ENCODE measurements at regions not wholly inside any gene's neighbourhood (a gene's known extent, or its start where the extent isn't known, plus 50 kb on each side); places are given as distances from the start of the nearest gene placed in this dataset.

DNA sequence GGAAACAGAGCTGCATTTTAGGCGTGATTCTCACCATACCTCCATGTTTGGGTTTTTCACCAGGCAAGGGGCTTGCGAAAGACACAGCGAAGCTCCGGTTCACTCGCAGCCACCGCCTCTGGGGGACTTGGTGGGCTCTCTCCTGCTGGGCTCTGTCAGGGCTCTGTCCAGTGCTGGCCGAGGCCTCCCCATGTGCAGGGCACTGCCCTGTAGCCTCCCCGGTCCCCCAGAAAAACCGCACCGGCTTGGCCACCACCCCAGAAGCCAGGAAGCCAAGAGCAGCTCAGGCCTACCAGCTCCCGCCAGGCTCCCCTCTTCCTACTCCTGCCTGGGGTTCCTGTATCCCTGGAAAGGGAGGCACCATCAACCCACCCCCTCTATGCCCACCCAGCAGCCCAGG lies 151.5 kb downstream of the CTTN start:
- Histone ChIP-seq H3K9ac (ENCODE audit: low read depth in 1 of 2, low read length in 2 of 2) (no peak overlapping the region), H3K27me3 (ENCODE audit: control insufficient read depth in 4 of 4, insufficient read depth in 4 of 4, low read length in 3 of 4) (no peaks in the 10 kb centered on the region), H3K4me3 (ENCODE audit: low read depth in 1 of 3, low read length in 3 of 3) (no peak overlapping the region), H3K27ac (ENCODE audit: low read depth in 1 of 2, low read length in 2 of 2) (no peak overlapping the region), H3K36me3 (ENCODE audit: control insufficient read depth in 4 of 4, insufficient read depth in 3 of 4, low read depth in 1 of 4, low read length in 3 of 4) (no peaks in the 10 kb centered on the region), H3K9me3 (ENCODE audit: control insufficient read depth in 4 of 4, low read length in 3 of 4) (no peaks in the 10 kb centered on the region), H3K4me1 (ENCODE audit: control insufficient read depth in 4 of 4, insufficient read depth in 4 of 4, low read length in 3 of 4) (no peaks in the 10 kb centered on the region)
- TF ChIP-seq HNF4G (IDR thresholded peaks at IDR 0.05) (no peak), GABPA (IDR thresholded peaks at IDR 0.05 in 1 of 2, conservative IDR thresholded peaks at IDR 0.05 in 1 of 2) (no peak), FOXA2 (IDR thresholded peaks at IDR 0.05) (no peak)
- TF ChIP-seq, protein P1, sequence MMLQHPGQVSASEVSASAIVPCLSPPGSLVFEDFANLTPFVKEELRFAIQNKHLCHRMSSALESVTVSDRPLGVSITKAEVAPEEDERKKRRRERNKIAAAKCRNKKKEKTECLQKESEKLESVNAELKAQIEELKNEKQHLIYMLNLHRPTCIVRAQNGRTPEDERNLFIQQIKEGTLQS (IDR thresholded peaks at IDR 0.05): no peak
- 96% methylated on average over 11 of the region's 11 CpGs for WGBS
- no peak for DNase-seq (ENCODE audit: low spot score)

DNA sequence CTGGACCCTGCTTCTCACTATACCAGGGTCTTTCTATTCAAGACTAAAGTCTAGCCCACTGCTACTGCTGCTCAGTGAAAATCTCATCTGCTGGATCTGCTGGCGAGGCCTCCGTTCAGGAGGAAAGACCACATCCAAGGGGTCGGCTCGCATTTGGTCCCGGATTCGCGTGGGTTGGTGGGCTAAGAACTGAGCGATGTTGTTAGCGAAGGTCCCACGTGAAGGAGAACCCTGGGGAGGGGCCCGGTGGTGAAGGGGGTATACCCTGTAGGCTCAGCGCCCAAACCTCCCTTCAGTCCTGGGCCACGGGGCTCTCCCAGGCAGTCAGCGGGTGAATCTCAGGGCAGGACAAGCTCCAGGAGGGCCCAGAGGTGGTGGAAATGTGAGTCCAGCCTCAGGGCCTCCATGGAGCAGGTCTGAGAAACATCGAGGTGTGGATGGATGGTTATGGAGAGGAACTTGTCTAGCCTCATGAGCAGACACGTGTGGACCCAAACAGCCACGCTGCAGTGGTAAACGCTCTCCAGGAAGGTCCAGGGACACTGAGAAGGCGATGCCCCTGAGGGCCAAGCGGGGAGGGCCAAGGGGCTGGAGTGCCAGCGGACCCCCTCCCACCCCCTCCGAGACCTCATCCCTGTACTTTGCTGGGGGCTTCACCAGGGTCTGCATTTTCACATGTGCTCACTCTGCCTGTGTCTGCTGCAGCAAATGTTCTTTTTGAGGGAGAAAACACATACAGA lies 152.3 kb downstream of the CTTN start:
- Histone ChIP-seq H3K27ac (ENCODE audit: low read depth in 1 of 2, low read length in 2 of 2) (no peak overlapping the region), H3K9me3 (ENCODE audit: control insufficient read depth in 4 of 4, low read length in 3 of 4) (no peaks in the 10 kb centered on the region), H3K27me3 (ENCODE audit: control insufficient read depth in 4 of 4, insufficient read depth in 4 of 4, low read length in 3 of 4) (no peaks in the 10 kb centered on the region), H3K36me3 (ENCODE audit: control insufficient read depth in 4 of 4, insufficient read depth in 3 of 4, low read depth in 1 of 4, low read length in 3 of 4) (no peaks in the 10 kb centered on the region), H3K4me3 (ENCODE audit: low read depth in 1 of 3, low read length in 3 of 3) (no peak overlapping the region), H3K9ac (ENCODE audit: low read depth in 1 of 2, low read length in 2 of 2) (no peak overlapping the region), H3K4me1 (ENCODE audit: control insufficient read depth in 4 of 4, insufficient read depth in 4 of 4, low read length in 3 of 4) (no peaks in the 10 kb centered on the region)
- TF ChIP-seq NR2F2 (IDR thresholded peaks at IDR 0.05): no peak
- no peak for TF ChIP-seq RAD21 (IDR thresholded peaks at IDR 0.05)
- TF ChIP-seq JUND (IDR thresholded peaks at IDR 0.05): no peak
- TF ChIP-seq HNF4G (IDR thresholded peaks at IDR 0.05): no peak
- no peak for TF ChIP-seq TAF1 (conservative IDR thresholded peaks at IDR 0.05)
- TF ChIP-seq, protein P2, sequence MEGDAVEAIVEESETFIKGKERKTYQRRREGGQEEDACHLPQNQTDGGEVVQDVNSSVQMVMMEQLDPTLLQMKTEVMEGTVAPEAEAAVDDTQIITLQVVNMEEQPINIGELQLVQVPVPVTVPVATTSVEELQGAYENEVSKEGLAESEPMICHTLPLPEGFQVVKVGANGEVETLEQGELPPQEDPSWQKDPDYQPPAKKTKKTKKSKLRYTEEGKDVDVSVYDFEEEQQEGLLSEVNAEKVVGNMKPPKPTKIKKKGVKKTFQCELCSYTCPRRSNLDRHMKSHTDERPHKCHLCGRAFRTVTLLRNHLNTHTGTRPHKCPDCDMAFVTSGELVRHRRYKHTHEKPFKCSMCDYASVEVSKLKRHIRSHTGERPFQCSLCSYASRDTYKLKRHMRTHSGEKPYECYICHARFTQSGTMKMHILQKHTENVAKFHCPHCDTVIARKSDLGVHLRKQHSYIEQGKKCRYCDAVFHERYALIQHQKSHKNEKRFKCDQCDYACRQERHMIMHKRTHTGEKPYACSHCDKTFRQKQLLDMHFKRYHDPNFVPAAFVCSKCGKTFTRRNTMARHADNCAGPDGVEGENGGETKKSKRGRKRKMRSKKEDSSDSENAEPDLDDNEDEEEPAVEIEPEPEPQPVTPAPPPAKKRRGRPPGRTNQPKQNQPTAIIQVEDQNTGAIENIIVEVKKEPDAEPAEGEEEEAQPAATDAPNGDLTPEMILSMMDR (IDR thresholded peaks at IDR 0.05; ENCODE audit: low read depth, low read length, missing input control): no peak
- no peak for TF ChIP-seq SP1 (IDR thresholded peaks at IDR 0.05)
- no peak for TF ChIP-seq EGR1 (IDR thresholded peaks at IDR 0.05; ENCODE audit: low read depth in 2 of 2)
- TF ChIP-seq FOXA2 (IDR thresholded peaks at IDR 0.05): no peak
- TF ChIP-seq, protein P3, sequence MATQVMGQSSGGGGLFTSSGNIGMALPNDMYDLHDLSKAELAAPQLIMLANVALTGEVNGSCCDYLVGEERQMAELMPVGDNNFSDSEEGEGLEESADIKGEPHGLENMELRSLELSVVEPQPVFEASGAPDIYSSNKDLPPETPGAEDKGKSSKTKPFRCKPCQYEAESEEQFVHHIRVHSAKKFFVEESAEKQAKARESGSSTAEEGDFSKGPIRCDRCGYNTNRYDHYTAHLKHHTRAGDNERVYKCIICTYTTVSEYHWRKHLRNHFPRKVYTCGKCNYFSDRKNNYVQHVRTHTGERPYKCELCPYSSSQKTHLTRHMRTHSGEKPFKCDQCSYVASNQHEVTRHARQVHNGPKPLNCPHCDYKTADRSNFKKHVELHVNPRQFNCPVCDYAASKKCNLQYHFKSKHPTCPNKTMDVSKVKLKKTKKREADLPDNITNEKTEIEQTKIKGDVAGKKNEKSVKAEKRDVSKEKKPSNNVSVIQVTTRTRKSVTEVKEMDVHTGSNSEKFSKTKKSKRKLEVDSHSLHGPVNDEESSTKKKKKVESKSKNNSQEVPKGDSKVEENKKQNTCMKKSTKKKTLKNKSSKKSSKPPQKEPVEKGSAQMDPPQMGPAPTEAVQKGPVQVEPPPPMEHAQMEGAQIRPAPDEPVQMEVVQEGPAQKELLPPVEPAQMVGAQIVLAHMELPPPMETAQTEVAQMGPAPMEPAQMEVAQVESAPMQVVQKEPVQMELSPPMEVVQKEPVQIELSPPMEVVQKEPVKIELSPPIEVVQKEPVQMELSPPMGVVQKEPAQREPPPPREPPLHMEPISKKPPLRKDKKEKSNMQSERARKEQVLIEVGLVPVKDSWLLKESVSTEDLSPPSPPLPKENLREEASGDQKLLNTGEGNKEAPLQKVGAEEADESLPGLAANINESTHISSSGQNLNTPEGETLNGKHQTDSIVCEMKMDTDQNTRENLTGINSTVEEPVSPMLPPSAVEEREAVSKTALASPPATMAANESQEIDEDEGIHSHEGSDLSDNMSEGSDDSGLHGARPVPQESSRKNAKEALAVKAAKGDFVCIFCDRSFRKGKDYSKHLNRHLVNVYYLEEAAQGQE (IDR thresholded peaks at IDR 0.05): no peak
- TF ChIP-seq, protein P1 (IDR thresholded peaks at IDR 0.05): no peak
- TF ChIP-seq, protein P4, sequence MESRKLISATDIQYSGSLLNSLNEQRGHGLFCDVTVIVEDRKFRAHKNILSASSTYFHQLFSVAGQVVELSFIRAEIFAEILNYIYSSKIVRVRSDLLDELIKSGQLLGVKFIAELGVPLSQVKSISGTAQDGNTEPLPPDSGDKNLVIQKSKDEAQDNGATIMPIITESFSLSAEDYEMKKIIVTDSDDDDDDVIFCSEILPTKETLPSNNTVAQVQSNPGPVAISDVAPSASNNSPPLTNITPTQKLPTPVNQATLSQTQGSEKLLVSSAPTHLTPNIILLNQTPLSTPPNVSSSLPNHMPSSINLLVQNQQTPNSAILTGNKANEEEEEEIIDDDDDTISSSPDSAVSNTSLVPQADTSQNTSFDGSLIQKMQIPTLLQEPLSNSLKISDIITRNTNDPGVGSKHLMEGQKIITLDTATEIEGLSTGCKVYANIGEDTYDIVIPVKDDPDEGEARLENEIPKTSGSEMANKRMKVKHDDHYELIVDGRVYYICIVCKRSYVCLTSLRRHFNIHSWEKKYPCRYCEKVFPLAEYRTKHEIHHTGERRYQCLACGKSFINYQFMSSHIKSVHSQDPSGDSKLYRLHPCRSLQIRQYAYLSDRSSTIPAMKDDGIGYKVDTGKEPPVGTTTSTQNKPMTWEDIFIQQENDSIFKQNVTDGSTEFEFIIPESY (IDR thresholded peaks at IDR 0.05): no peak
- TF ChIP-seq HNF4A (conservative IDR thresholded peaks at IDR 0.05): no peak
- TF ChIP-seq FOXA1 (IDR thresholded peaks at IDR 0.05): no peak
- TF ChIP-seq GABPA (IDR thresholded peaks at IDR 0.05 in 1 of 2, conservative IDR thresholded peaks at IDR 0.05 in 1 of 2): no peak
- TF ChIP-seq RXRA (IDR thresholded peaks at IDR 0.05): no peak
- no peak for TF ChIP-seq YY1 (IDR thresholded peaks at IDR 0.05)
- no peak for DNase-seq (ENCODE audit: low spot score)
- 97% methylated on average over 22 of the region's 22 CpGs for WGBS

Measured in liver (tissue), 8 donors.